GM18873 (cell line): ENCODE measurements at regions not wholly inside any gene's neighbourhood (a gene's known extent, or its start where the extent isn't known, plus 50 kb on each side); places are given as distances from the start of the nearest gene placed in this dataset.
"Not testable (repeated sequence)": the region's sequence is repeated elsewhere in the genome, so short reads cannot be mapped to it uniquely, and the experiment has no call there.

ENCODE experiments used
- ATAC-seq: cut with Tn5 transposase; IDR thresholded peaks from one replicate; pipeline ENCODE4 v1.9.1; 2021; ENCODE audit warnings: mild to moderate bottlenecking, moderate library complexity, moderate number of reproducible peaks; ENCODE audit not compliant: unreplicated experiment, low FRiP score

GRCh38 chr3:3476669-3477068, 297.2 kb upstream of the CRBN start:
- ATAC-seq: no peak

- no peak for ATAC-seq
Observed at GRCh38 chr3:3468596-3468995, 289.1 kb upstream of the CRBN start.

GRCh38 chr3:3464131-3464530, 284.6 kb upstream of the CRBN start:
- no peak for ATAC-seq

GRCh38 chr3:3461317-3461716, 281.8 kb upstream of the CRBN start:
- ATAC-seq: no peak

GRCh38 chr3:3448468-3448867, 269.0 kb upstream of the CRBN start:
- ATAC-seq: no peak

- no peak for ATAC-seq
Observed at GRCh38 chr3:3447641-3448040, 268.1 kb upstream of the CRBN start.

GRCh38 chr3:3446251-3446650, 266.8 kb upstream of the CRBN start:
- ATAC-seq: no peak

GRCh38 chr3:3443482-3443881, 264.0 kb upstream of the CRBN start:
- ATAC-seq: no peak

- no peak for ATAC-seq
Observed at GRCh38 chr3:3433711-3434110, 254.2 kb upstream of the CRBN start.

- ATAC-seq: no peak
Observed at GRCh38 chr3:3429841-3430240, 250.3 kb upstream of the CRBN start.

GRCh38 chr3:3407707-3408106, 228.2 kb upstream of the CRBN start:
- ATAC-seq: not testable (repeated sequence)

GRCh38 chr3:3405131-3405530, 225.6 kb upstream of the CRBN start:
- no peak for ATAC-seq

- ATAC-seq: no peak
Observed at GRCh38 chr3:3403700-3404099, 224.2 kb upstream of the CRBN start.

- no peak for ATAC-seq
Observed at GRCh38 chr3:3392946-3393345, 213.5 kb upstream of the CRBN start.

- ATAC-seq: no peak
Observed at GRCh38 chr3:3383461-3383860, 204.0 kb upstream of the CRBN start.

GRCh38 chr3:3372210-3372777, 192.8 kb upstream of the CRBN start:
- no peak for ATAC-seq

- ATAC-seq: no peak
Observed at GRCh38 chr3:3368306-3368705, 188.8 kb upstream of the CRBN start.

- no peak for ATAC-seq
Observed at GRCh38 chr3:3366386-3366785, 186.9 kb upstream of the CRBN start.

GRCh38 chr3:3365716-3366115, 186.2 kb upstream of the CRBN start:
- no peak for ATAC-seq

- ATAC-seq: no peak
Observed at GRCh38 chr3:3356846-3357245, 177.4 kb upstream of the CRBN start.

- ATAC-seq: no peak
Observed at GRCh38 chr3:3355442-3355841, 176.0 kb upstream of the CRBN start.

GRCh38 chr3:3353153-3353552, 173.7 kb upstream of the CRBN start:
- ATAC-seq: peak; percentile 80

GRCh38 chr3:3351226-3351625, 171.7 kb upstream of the CRBN start:
- ATAC-seq: no peak
